Chondrocyte (in vitro differentiated cells): ENCODE measurements at regions not wholly inside any gene's neighbourhood (a gene's known extent, or its start where the extent isn't known, plus 50 kb on each side); places are given as distances from the start of the nearest gene placed in this dataset.

Source experiments
- DNase-seq: peaks from one replicate; pipeline ENCODE4 v3.0.0; 2021; ENCODE audit warnings: mixed read lengths, low spot score
- H3K27ac Mint-ChIP-seq: one replicate; pipeline ENCODE4 v1.8.0; 2021; ENCODE audit warnings: mild to moderate bottlenecking, moderate library complexity, mixed read lengths; ENCODE audit not compliant: unreplicated experiment
- H3K27me3 Mint-ChIP-seq: 2 replicates; pipeline ENCODE4 v1.8.0; 2021; ENCODE audit warnings: low read depth, mixed read lengths
- H3K36me3 Mint-ChIP-seq: 2 replicates; pipeline ENCODE4 v1.8.0; 2021; ENCODE audit warnings: low read depth, mixed read lengths
- H3K4me1 Mint-ChIP-seq: 2 replicates; pipeline ENCODE4 v1.8.0; 2021; ENCODE audit warnings: low read depth, mild to moderate bottlenecking, mixed read lengths
- H3K4me3 Mint-ChIP-seq: one replicate; pipeline ENCODE4 v1.8.0; 2021; ENCODE audit warnings: mild to moderate bottlenecking, moderate library complexity, mixed read lengths; ENCODE audit not compliant: unreplicated experiment
- H3K9me3 Mint-ChIP-seq: 2 replicates; pipeline ENCODE4 v1.8.0; 2021; ENCODE audit warnings: low read depth, mixed read lengths
- CTCF ChIP-seq: fragments of 200-600 bp; sonication (generic); IDR thresholded peaks from 2 replicates; pipeline ENCODE4 v1.5.0; 2021; ENCODE audit warnings: antibody characterized with exemption, mild to moderate bottlenecking, moderate library complexity

GRCh38 chr20:59392736-59393135 is 92.3 kb downstream of the EDN3 start:
- Mint-ChIP-seq H3K9me3 (peaks cover 2% of the 10 kb centered on the region), H3K4me1 (peaks cover under 1% of the 10 kb centered on the region), H3K4me3 (no peak overlapping the region), H3K36me3 (no peaks in the 10 kb centered on the region), H3K27me3 (peaks cover 4% of the 10 kb centered on the region), H3K27ac (no peak overlapping the region)
- no peak for TF ChIP-seq CTCF
- DNase-seq: no peak

- no peaks in the 10 kb centered on the region for H3K36me3 Mint-ChIP-seq
- no peak overlapping the region for H3K27ac Mint-ChIP-seq
- no peaks in the 10 kb centered on the region for H3K4me1 Mint-ChIP-seq
- no peak for DNase-seq
- peaks cover 4% of the 10 kb centered on the region for H3K27me3 Mint-ChIP-seq
- H3K9me3 Mint-ChIP-seq: peaks cover 2% of the 10 kb centered on the region
- no peak overlapping the region for H3K4me3 Mint-ChIP-seq
- TF ChIP-seq CTCF: no peak
These were observed 92.7 kb downstream of the EDN3 start for GRCh38 chr20:59393142-59393541.

GRCh38 chr20:59395729-59396128 is 95.3 kb downstream of the EDN3 start:
- Mint-ChIP-seq H3K36me3 (no peaks in the 10 kb centered on the region), H3K27me3 (peaks cover 4% of the 10 kb centered on the region), H3K4me3 (no peak overlapping the region), H3K27ac (no peak overlapping the region), H3K9me3 (no peaks in the 10 kb centered on the region), H3K4me1 (no peaks in the 10 kb centered on the region)
- no peak for TF ChIP-seq CTCF
- DNase-seq: no peak

- no peak for DNase-seq
- no peaks in the 10 kb centered on the region for H3K4me1 Mint-ChIP-seq
- H3K27ac Mint-ChIP-seq: no peak overlapping the region
- H3K9me3 Mint-ChIP-seq: no peaks in the 10 kb centered on the region
- H3K27me3 Mint-ChIP-seq: no peaks in the 10 kb centered on the region
- H3K36me3 Mint-ChIP-seq: no peaks in the 10 kb centered on the region
- TF ChIP-seq CTCF: no peak
- no peak overlapping the region for H3K4me3 Mint-ChIP-seq
These were observed 98.3 kb downstream of the EDN3 start for GRCh38 chr20:59398537-59399205.

GRCh38 chr20:59399426-59400099 is 99.2 kb downstream of the EDN3 start:
- no peak for DNase-seq
- H3K27ac Mint-ChIP-seq: no peak overlapping the region
- H3K4me1 Mint-ChIP-seq: peaks cover 5% of the 10 kb centered on the region
- H3K36me3 Mint-ChIP-seq: no peaks in the 10 kb centered on the region
- no peak overlapping the region for H3K4me3 Mint-ChIP-seq
- H3K9me3 Mint-ChIP-seq: no peaks in the 10 kb centered on the region
- peaks cover 3% of the 10 kb centered on the region for H3K27me3 Mint-ChIP-seq
- TF ChIP-seq CTCF: no peak
